GM23338 (cell line): ENCODE measurements at regions not wholly inside any gene's neighbourhood (a gene's known extent, or its start where the extent isn't known, plus 50 kb on each side); places are given as distances from the start of the nearest gene placed in this dataset.

Experiments
- ATAC-seq: fragments of 200-7000 bp; cut with Tn5 transposase; 3 replicates; pipeline ENCODE4 v1.9.1; 2020
- DNase-seq: peaks from one replicate; pipeline ENCODE4 v3.0.0-alpha.2; 2015; ENCODE audit warnings: low spot score
- H2AFZ ChIP-seq: fragments of 200-600 bp; sonication (generic); 2 replicates; pipeline ENCODE4 v1.8.0; 2016; ENCODE audit warnings: antibody characterized with exemption, mild to moderate bottlenecking, moderate library complexity
- H3F3A ChIP-seq: fragments of 200-600 bp; sonication (generic); replicated peaks from 2 replicates; pipeline ENCODE4 v1.8.0; 2017; ENCODE audit warnings: antibody characterized with exemption, mixed run types, low read depth
- H3K27ac ChIP-seq: fragments of 200-600 bp; sonication (generic); 2 replicates; pipeline ENCODE4 v1.6.1; 2016; ENCODE audit warnings: low read depth
- H3K27me3 ChIP-seq: fragments of 200-600 bp; sonication (generic); 2 replicates; pipeline ENCODE4 v1.8.0; 2016; ENCODE audit warnings: mild to moderate bottlenecking, mixed run types, moderate library complexity; ENCODE audit not compliant: insufficient read depth
- H3K36me3 ChIP-seq: fragments of 200-600 bp; sonication (generic); 2 replicates; pipeline ENCODE4 v1.8.0; 2016; ENCODE audit warnings: mild to moderate bottlenecking; ENCODE audit not compliant: insufficient read depth
- H3K4me1 ChIP-seq: fragments of 200-600 bp; sonication (generic); 2 replicates; pipeline ENCODE4 v1.8.0; 2016; ENCODE audit warnings: mild to moderate bottlenecking, moderate library complexity; ENCODE audit not compliant: insufficient read depth
- H3K4me2 ChIP-seq: fragments of 200-600 bp; sonication (generic); 2 replicates; pipeline ENCODE4 v1.7.1; 2017; ENCODE audit warnings: mixed run types
- H3K4me3 ChIP-seq: fragments of 200-600 bp; sonication (generic); 2 replicates; pipeline ENCODE4 v1.6.1; 2016; ENCODE audit warnings: mixed run types
- H3K79me2 ChIP-seq: fragments of 200-600 bp; sonication (generic); replicated peaks from 2 replicates; pipeline ENCODE4 v1.8.0; 2017; ENCODE audit warnings: mild to moderate bottlenecking; ENCODE audit not compliant: insufficient read depth
- H3K9me2 ChIP-seq: fragments of 200-600 bp; sonication (generic); 2 replicates; pipeline ENCODE4 v1.8.0; 2017; ENCODE audit not compliant: insufficient read depth
- H4K20me1 ChIP-seq: fragments of 200-600 bp; sonication (generic); replicated peaks from 2 replicates; pipeline ENCODE4 v1.8.0; 2017; ENCODE audit warnings: mild to moderate bottlenecking; ENCODE audit not compliant: insufficient read depth
- H3K27ac Mint-ChIP-seq: 2 replicates; pipeline ENCODE4 v1.8.0; 2020; ENCODE audit warnings: inconsistent platforms, mild to moderate bottlenecking, moderate library complexity, mixed read lengths
- H3K27me3 Mint-ChIP-seq: 3 replicates; pipeline ENCODE4 v1.8.0; 2022; ENCODE audit warnings: low read depth, mild to moderate bottlenecking, moderate library complexity, mixed read lengths, inconsistent platforms; ENCODE audit not compliant: insufficient read depth, poor library complexity
- H3K36me3 Mint-ChIP-seq: 3 replicates; pipeline ENCODE4 v1.8.0; 2021; ENCODE audit warnings: low read depth, mild to moderate bottlenecking, inconsistent platforms, moderate library complexity, mixed read lengths
- H3K4me1 Mint-ChIP-seq: 3 replicates; pipeline ENCODE4 v1.8.0; 2020; ENCODE audit warnings: mild to moderate bottlenecking, inconsistent platforms, mixed read lengths
- H3K4me3 Mint-ChIP-seq: 3 replicates; pipeline ENCODE4 v1.8.0; 2021; ENCODE audit warnings: moderate library complexity, mild to moderate bottlenecking, inconsistent platforms, mixed read lengths
- H3K9me3 Mint-ChIP-seq: 3 replicates; pipeline ENCODE4 v1.8.0; 2020; ENCODE audit warnings: moderate library complexity, mild to moderate bottlenecking, inconsistent platforms, mixed read lengths
- CREB1 ChIP-seq: fragments of 250-450 bp; sonication (Bioruptor Pico); IDR thresholded peaks from 2 replicates; pipeline ENCODE4 v1.5.0; 2020; ENCODE audit warnings: low read depth, mild to moderate bottlenecking, moderate library complexity
- ETS1 ChIP-seq: IDR thresholded peaks from 2 replicates; pipeline ENCODE4 v1.6.1; 2016; ENCODE audit warnings: antibody characterized with exemption
- EZH2 ChIP-seq: fragments of 200-600 bp; sonication (generic); IDR thresholded peaks from one replicate; pipeline ENCODE4 v1.8.0; 2017; ENCODE audit warnings: antibody characterized with exemption, mild to moderate bottlenecking, low read depth; ENCODE audit not compliant: unreplicated experiment
- EZH2phosphoT487 ChIP-seq: fragments of 200-600 bp; sonication (generic); IDR thresholded peaks from one replicate; pipeline ENCODE4 v1.8.1; 2018; ENCODE audit warnings: antibody characterized with exemption; ENCODE audit not compliant: unreplicated experiment
- JUNB ChIP-seq: IDR thresholded peaks from one replicate; pipeline ENCODE4 v1.6.1; 2016; ENCODE audit warnings: antibody characterized with exemption; ENCODE audit not compliant: unreplicated experiment
- NANOG ChIP-seq: IDR thresholded peaks from 2 replicates; pipeline ENCODE4 v1.6.1; 2016; ENCODE audit warnings: antibody characterized with exemption, borderline replicate concordance
- POLR2AphosphoS5 ChIP-seq: IDR thresholded peaks from 2 replicates; pipeline ENCODE4 v1.6.1; 2016; ENCODE audit warnings: antibody characterized with exemption, low read depth
- STAT1 ChIP-seq: IDR thresholded peaks from one replicate; pipeline ENCODE4 v1.6.1; 2016; ENCODE audit warnings: antibody characterized with exemption; ENCODE audit not compliant: unreplicated experiment
- ZNF114 ChIP-seq: fragments of 250-450 bp; sonication (Bioruptor Pico); IDR thresholded peaks from 2 replicates; pipeline ENCODE4 v1.5.0; 2020; ENCODE audit warnings: mild to moderate bottlenecking, moderate library complexity
- ZNF331 ChIP-seq: fragments of 250-450 bp; sonication (Bioruptor Pico); IDR thresholded peaks from 2 replicates; pipeline ENCODE4 v1.5.0; 2020; ENCODE audit warnings: low read depth, mild to moderate bottlenecking, moderate library complexity
- TF ChIP-seq, protein P1 (sequence below): fragments of 250-450 bp; sonication (Bioruptor Pico); IDR thresholded peaks from 2 replicates; pipeline ENCODE4 v1.5.0; 2020; ENCODE audit warnings: mild to moderate bottlenecking, moderate library complexity
- TF ChIP-seq, protein P2 (sequence below), 2 experiments: fragments of 200-600 bp in 1 of 2; sonication (generic) in 1 of 2; conservative IDR thresholded peaks; 2 replicates each; pipeline versions ENCODE4 v1.5.1 to v1.6.1; 2016 to 2017; ENCODE audit warnings: antibody characterized with exemption in 2 of 2, low read depth in 2 of 2, mild to moderate bottlenecking in 2 of 2, moderate library complexity in 1 of 2
- TF ChIP-seq, protein P3 (sequence below): IDR thresholded peaks from one replicate; pipeline ENCODE4 v1.6.1; 2018; ENCODE audit warnings: antibody characterized with exemption; ENCODE audit not compliant: unreplicated experiment

DNA sequence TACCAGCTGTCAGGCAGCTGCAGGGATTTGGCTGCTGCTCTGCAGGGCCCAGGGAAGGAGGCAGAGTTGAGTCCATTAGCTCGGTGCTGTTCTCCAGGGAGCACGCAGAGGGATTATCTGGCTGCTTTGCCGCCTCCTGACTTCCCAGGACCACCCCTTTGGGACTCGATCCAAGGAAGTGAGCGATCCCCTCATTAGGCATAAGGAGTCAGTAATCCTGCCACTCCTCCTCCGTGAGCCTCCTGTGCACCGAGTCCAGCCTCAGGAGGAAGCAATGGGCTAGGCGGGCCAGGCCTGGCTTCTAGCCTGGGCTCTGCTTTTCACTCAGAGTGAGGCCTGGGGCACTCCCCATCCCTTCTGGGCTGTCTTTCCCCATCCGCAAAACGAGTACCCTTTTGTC, 417.9 kb downstream of the RPS24 start:
- H3K36me3 Mint-ChIP-seq = no peaks in the 10 kb centered on the region
- H3K9me2 ChIP-seq = peaks cover 4% of the 10 kb centered on the region; the same call in 1 of the 2 replicates
- TF ChIP-seq JUNB = no peak
- TF ChIP-seq, protein P1, sequence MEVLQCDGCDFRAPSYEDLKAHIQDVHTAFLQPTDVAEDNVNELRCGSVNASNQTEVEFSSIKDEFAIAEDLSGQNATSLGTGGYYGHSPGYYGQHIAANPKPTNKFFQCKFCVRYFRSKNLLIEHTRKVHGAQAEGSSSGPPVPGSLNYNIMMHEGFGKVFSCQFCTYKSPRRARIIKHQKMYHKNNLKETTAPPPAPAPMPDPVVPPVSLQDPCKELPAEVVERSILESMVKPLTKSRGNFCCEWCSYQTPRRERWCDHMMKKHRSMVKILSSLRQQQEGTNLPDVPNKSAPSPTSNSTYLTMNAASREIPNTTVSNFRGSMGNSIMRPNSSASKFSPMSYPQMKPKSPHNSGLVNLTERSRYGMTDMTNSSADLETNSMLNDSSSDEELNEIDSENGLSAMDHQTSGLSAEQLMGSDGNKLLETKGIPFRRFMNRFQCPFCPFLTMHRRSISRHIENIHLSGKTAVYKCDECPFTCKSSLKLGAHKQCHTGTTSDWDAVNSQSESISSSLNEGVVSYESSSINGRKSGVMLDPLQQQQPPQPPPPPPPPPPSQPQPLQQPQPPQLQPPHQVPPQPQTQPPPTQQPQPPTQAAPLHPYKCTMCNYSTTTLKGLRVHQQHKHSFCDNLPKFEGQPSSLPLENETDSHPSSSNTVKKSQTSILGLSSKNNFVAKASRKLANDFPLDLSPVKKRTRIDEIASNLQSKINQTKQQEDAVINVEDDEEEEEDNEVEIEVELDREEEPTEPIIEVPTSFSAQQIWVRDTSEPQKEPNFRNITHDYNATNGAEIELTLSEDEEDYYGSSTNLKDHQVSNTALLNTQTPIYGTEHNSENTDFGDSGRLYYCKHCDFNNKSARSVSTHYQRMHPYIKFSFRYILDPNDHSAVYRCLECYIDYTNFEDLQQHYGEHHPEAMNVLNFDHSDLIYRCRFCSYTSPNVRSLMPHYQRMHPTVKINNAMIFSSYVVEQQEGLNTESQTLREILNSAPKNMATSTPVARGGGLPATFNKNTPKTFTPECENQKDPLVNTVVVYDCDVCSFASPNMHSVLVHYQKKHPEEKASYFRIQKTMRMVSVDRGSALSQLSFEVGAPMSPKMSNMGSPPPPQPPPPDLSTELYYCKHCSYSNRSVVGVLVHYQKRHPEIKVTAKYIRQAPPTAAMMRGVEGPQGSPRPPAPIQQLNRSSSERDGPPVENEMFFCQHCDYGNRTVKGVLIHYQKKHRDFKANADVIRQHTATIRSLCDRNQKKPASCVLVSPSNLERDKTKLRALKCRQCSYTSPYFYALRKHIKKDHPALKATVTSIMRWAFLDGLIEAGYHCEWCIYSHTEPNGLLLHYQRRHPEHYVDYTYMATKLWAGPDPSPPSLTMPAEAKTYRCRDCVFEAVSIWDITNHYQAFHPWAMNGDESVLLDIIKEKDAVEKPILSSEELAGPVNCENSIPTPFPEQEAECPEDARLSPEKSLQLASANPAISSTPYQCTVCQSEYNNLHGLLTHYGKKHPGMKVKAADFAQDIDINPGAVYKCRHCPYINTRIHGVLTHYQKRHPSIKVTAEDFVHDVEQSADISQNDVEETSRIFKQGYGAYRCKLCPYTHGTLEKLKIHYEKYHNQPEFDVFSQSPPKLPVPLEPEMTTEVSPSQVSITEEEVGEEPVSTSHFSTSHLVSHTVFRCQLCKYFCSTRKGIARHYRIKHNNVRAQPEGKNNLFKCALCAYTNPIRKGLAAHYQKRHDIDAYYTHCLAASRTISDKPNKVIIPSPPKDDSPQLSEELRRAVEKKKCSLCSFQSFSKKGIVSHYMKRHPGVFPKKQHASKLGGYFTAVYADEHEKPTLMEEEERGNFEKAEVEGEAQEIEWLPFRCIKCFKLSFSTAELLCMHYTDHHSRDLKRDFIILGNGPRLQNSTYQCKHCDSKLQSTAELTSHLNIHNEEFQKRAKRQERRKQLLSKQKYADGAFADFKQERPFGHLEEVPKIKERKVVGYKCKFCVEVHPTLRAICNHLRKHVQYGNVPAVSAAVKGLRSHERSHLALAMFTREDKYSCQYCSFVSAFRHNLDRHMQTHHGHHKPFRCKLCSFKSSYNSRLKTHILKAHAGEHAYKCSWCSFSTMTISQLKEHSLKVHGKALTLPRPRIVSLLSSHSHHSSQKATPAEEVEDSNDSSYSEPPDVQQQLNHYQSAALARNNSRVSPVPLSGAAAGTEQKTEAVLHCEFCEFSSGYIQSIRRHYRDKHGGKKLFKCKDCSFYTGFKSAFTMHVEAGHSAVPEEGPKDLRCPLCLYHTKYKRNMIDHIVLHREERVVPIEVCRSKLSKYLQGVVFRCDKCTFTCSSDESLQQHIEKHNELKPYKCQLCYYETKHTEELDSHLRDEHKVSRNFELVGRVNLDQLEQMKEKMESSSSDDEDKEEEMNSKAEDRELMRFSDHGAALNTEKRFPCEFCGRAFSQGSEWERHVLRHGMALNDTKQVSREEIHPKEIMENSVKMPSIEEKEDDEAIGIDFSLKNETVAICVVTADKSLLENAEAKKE (CRISPR knock-in tag) = no peak
- TF ChIP-seq EZH2 = no peak
- TF ChIP-seq EZH2phosphoT487 = no peak
- no peak for TF ChIP-seq ZNF331 (CRISPR knock-in tag)
- TF ChIP-seq POLR2AphosphoS5 = no peak
- TF ChIP-seq, protein P2, sequence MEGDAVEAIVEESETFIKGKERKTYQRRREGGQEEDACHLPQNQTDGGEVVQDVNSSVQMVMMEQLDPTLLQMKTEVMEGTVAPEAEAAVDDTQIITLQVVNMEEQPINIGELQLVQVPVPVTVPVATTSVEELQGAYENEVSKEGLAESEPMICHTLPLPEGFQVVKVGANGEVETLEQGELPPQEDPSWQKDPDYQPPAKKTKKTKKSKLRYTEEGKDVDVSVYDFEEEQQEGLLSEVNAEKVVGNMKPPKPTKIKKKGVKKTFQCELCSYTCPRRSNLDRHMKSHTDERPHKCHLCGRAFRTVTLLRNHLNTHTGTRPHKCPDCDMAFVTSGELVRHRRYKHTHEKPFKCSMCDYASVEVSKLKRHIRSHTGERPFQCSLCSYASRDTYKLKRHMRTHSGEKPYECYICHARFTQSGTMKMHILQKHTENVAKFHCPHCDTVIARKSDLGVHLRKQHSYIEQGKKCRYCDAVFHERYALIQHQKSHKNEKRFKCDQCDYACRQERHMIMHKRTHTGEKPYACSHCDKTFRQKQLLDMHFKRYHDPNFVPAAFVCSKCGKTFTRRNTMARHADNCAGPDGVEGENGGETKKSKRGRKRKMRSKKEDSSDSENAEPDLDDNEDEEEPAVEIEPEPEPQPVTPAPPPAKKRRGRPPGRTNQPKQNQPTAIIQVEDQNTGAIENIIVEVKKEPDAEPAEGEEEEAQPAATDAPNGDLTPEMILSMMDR (conservative IDR thresholded peaks at IDR 0.05; ENCODE audit: low read depth in 2 of 2) = no peak
- TF ChIP-seq ETS1 = no peak
- no peak for TF ChIP-seq ZNF114 (CRISPR knock-in tag)
- no peak for TF ChIP-seq NANOG
- TF ChIP-seq, protein P3, sequence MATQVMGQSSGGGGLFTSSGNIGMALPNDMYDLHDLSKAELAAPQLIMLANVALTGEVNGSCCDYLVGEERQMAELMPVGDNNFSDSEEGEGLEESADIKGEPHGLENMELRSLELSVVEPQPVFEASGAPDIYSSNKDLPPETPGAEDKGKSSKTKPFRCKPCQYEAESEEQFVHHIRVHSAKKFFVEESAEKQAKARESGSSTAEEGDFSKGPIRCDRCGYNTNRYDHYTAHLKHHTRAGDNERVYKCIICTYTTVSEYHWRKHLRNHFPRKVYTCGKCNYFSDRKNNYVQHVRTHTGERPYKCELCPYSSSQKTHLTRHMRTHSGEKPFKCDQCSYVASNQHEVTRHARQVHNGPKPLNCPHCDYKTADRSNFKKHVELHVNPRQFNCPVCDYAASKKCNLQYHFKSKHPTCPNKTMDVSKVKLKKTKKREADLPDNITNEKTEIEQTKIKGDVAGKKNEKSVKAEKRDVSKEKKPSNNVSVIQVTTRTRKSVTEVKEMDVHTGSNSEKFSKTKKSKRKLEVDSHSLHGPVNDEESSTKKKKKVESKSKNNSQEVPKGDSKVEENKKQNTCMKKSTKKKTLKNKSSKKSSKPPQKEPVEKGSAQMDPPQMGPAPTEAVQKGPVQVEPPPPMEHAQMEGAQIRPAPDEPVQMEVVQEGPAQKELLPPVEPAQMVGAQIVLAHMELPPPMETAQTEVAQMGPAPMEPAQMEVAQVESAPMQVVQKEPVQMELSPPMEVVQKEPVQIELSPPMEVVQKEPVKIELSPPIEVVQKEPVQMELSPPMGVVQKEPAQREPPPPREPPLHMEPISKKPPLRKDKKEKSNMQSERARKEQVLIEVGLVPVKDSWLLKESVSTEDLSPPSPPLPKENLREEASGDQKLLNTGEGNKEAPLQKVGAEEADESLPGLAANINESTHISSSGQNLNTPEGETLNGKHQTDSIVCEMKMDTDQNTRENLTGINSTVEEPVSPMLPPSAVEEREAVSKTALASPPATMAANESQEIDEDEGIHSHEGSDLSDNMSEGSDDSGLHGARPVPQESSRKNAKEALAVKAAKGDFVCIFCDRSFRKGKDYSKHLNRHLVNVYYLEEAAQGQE = no peak
- TF ChIP-seq CREB1 (CRISPR knock-in tag) = no peak
- TF ChIP-seq STAT1 = no peak
- no peaks in the 10 kb centered on the region for H3F3A ChIP-seq
- no peak overlapping the region for H3K4me3 Mint-ChIP-seq
- no peaks in the 10 kb centered on the region; the same call in 1 of the 3 replicates for H3K9me3 Mint-ChIP-seq
- DNase-seq (no peak), ATAC-seq (peak; percentile 51)
- H3K4me1 ChIP-seq = no peaks in the 10 kb centered on the region
- H3K36me3 ChIP-seq = no peaks in the 10 kb centered on the region
- H3K27me3 Mint-ChIP-seq = peaks cover 4% of the 10 kb centered on the region
- no peaks in the 10 kb centered on the region for H4K20me1 ChIP-seq
- no peak overlapping the region for H3K27ac Mint-ChIP-seq
- no peak overlapping the region for H3K4me2 ChIP-seq
- 0 out of 2 replicates have a peak overlapping the region, but pooled peaks have one; percentile 66 for H2AFZ ChIP-seq
- H3K27me3 ChIP-seq = no peaks in the 10 kb centered on the region
- no peak overlapping the region for H3K4me3 ChIP-seq
- H3K27ac ChIP-seq = no peak overlapping the region
- no peaks in the 10 kb centered on the region for H3K79me2 ChIP-seq
- H3K4me1 Mint-ChIP-seq = peaks cover 7% of the 10 kb centered on the region
